ENCODE measurements at regions not wholly inside any gene's neighbourhood (a gene's known extent, or its start where the extent isn't known, plus 50 kb on each side); places are given as distances from the start of the nearest gene placed in this dataset.

- H3K4me2 ChIP-seq (ENCODE audit: low read length), result no peak overlapping the region
- H3K9me2 ChIP-seq (ENCODE audit: insufficient read depth, low read length), result no peaks in the 10 kb centered on the region
- H3K79me2 ChIP-seq (replicated peaks; ENCODE audit: insufficient read depth, low read length), result no peaks in the 10 kb centered on the region
- H3K36me3 ChIP-seq (ENCODE audit: insufficient read depth, low read length), result no peaks in the 10 kb centered on the region
- H3F3A ChIP-seq (ENCODE audit: insufficient read depth, low read length, poor library complexity, severe bottlenecking), result no peaks in the 10 kb centered on the region
- no peak overlapping the region for H3K27ac ChIP-seq (ENCODE audit: low read length)
- no peak overlapping the region for H3K9ac ChIP-seq (ENCODE audit: low read length)
- H3K9me3 ChIP-seq (ENCODE audit: low read length), result no peaks in the 10 kb centered on the region
- no peaks in the 10 kb centered on the region for H4K20me1 ChIP-seq (ENCODE audit: insufficient read depth)
- no peak overlapping the region for H2AFZ ChIP-seq (ENCODE audit: low read depth, low read length)
- H3K27me3 ChIP-seq (ENCODE audit: insufficient read depth, low read depth, low read length), result no peaks in the 10 kb centered on the region
- H3K4me3 ChIP-seq (ENCODE audit: low read length), result no peak overlapping the region
- no peak for TF ChIP-seq RAD21 (conservative IDR thresholded peaks at IDR 0.05)
- no peak for TF ChIP-seq CTCF (IDR thresholded peaks at IDR 0.05; ENCODE audit: poor library complexity, severe bottlenecking)
- no peak for TF ChIP-seq TAF1 (IDR thresholded peaks at IDR 0.05; ENCODE audit: low read depth)
- TF ChIP-seq SMC3 (conservative IDR thresholded peaks at IDR 0.05; ENCODE audit: poor library complexity), result no peak
- TF ChIP-seq POLR2AphosphoS5 (IDR thresholded peaks at IDR 0.05), result no peak
- no peak for TF ChIP-seq EP300 (conservative IDR thresholded peaks at IDR 0.05; ENCODE audit: poor library complexity, severe bottlenecking)
- TF ChIP-seq EZH2 (IDR thresholded peaks at IDR 0.05; ENCODE audit: borderline replicate concordance, insufficient read depth, low read length, poor library complexity, severe bottlenecking), result no peak
- no peak for TF ChIP-seq MXI1 (conservative IDR thresholded peaks at IDR 0.05; ENCODE audit: poor library complexity, severe bottlenecking)
- TF ChIP-seq REST (IDR thresholded peaks at IDR 0.05; ENCODE audit: borderline replicate concordance), result no peak
These were observed 250.9 kb upstream of the TPM1 start for GRCh38 chr15:62791694-62792093.

GRCh38 chr15:62792986-62793751 is 249.4 kb upstream of the TPM1 start:
- Histone ChIP-seq H3K4me3 (ENCODE audit: low read length) (no peak overlapping the region), H3K9ac (ENCODE audit: low read length) (no peak overlapping the region), H3K9me2 (ENCODE audit: insufficient read depth, low read length) (no peaks in the 10 kb centered on the region), H2AFZ (ENCODE audit: low read depth, low read length) (no peak overlapping the region), H3K27ac (ENCODE audit: low read length) (no peak overlapping the region), H3K9me3 (ENCODE audit: low read length) (no peaks in the 10 kb centered on the region), H3F3A (ENCODE audit: insufficient read depth, low read length, poor library complexity, severe bottlenecking) (no peaks in the 10 kb centered on the region), H4K20me1 (ENCODE audit: insufficient read depth) (no peaks in the 10 kb centered on the region), H3K27me3 (ENCODE audit: insufficient read depth, low read depth, low read length) (no peaks in the 10 kb centered on the region), H3K4me2 (ENCODE audit: low read length) (no peak overlapping the region), H3K36me3 (ENCODE audit: insufficient read depth, low read length) (no peaks in the 10 kb centered on the region), H3K79me2 (replicated peaks; ENCODE audit: insufficient read depth, low read length) (no peaks in the 10 kb centered on the region)
- no peak for TF ChIP-seq RAD21 (conservative IDR thresholded peaks at IDR 0.05)
- TF ChIP-seq TAF1 (IDR thresholded peaks at IDR 0.05; ENCODE audit: low read depth), result no peak
- TF ChIP-seq REST (IDR thresholded peaks at IDR 0.05; ENCODE audit: borderline replicate concordance), result no peak
- TF ChIP-seq MXI1 (conservative IDR thresholded peaks at IDR 0.05; ENCODE audit: poor library complexity, severe bottlenecking), result no peak
- no peak for TF ChIP-seq POLR2AphosphoS5 (IDR thresholded peaks at IDR 0.05)
- TF ChIP-seq EP300 (conservative IDR thresholded peaks at IDR 0.05; ENCODE audit: poor library complexity, severe bottlenecking), result no peak
- no peak for TF ChIP-seq CTCF (IDR thresholded peaks at IDR 0.05; ENCODE audit: poor library complexity, severe bottlenecking)
- TF ChIP-seq SMC3 (conservative IDR thresholded peaks at IDR 0.05; ENCODE audit: poor library complexity), result no peak
- TF ChIP-seq EZH2 (IDR thresholded peaks at IDR 0.05; ENCODE audit: borderline replicate concordance, insufficient read depth, low read length, poor library complexity, severe bottlenecking), result no peak
